NCI-H524 (cell line): ENCODE measurements at regions not wholly inside any gene's neighbourhood (a gene's known extent, or its start where the extent isn't known, plus 50 kb on each side); places are given as distances from the start of the nearest gene placed in this dataset.

ENCODE experiments used
- DNase-seq, 2 experiments: peaks; one replicate each; lab custom pipeline; 2025; lab: John Stamatoyannopoulos, UW

DNA sequence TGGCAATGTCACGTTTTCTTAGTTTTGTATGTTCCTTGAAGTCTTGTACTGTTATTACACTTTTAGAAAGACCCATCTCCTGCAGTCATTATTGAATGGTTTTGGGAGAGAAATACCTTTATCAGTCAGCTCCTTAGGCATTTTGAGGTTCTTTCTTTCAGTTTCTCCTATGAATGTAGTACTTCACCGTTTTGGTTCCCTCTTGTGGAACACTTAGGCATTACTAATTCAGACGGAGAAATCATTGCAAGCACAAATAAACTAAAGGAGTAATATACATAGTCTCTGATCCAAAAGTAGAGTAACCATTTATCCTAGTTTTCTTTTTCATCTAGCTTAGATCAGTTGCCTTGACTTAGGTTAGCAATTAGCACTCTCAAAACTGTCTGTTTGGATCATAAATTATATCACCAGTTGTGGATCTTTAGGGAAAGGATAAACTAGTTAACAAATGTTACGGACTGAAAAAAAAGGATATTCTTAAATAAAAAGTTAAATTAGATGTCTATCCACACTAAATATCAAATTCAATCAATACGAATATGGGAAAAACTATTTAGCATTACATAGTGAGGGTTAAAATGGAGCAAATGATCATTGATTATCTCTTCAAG lies 1538.3 kb upstream of the SEL1L start:
- peak; percentile 21 to 61 for DNase-seq

- DNase-seq = no peak
These were observed 1551.5 kb upstream of the SEL1L start for GRCh38 chr14:83085136-83085535.

DNA sequence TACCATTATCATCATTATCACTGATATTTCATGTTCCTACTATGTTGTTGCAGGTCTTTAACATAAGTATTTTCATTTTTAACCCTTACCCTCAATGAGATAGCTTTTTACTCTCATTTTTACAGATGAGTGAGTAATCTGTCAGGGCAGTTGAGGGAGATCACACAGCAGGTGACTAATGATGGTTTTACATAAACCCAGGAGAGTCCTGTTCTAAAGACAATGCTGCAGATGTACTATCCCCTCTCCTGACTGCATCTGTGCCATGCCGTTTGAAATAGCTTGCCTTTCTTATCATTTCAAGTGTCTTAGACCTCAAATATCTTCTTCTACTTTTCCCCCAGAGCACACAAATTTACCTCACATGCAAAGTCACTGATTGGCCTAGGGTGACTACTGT lies 1552.1 kb upstream of the SEL1L start:
- no peak for DNase-seq

DNA sequence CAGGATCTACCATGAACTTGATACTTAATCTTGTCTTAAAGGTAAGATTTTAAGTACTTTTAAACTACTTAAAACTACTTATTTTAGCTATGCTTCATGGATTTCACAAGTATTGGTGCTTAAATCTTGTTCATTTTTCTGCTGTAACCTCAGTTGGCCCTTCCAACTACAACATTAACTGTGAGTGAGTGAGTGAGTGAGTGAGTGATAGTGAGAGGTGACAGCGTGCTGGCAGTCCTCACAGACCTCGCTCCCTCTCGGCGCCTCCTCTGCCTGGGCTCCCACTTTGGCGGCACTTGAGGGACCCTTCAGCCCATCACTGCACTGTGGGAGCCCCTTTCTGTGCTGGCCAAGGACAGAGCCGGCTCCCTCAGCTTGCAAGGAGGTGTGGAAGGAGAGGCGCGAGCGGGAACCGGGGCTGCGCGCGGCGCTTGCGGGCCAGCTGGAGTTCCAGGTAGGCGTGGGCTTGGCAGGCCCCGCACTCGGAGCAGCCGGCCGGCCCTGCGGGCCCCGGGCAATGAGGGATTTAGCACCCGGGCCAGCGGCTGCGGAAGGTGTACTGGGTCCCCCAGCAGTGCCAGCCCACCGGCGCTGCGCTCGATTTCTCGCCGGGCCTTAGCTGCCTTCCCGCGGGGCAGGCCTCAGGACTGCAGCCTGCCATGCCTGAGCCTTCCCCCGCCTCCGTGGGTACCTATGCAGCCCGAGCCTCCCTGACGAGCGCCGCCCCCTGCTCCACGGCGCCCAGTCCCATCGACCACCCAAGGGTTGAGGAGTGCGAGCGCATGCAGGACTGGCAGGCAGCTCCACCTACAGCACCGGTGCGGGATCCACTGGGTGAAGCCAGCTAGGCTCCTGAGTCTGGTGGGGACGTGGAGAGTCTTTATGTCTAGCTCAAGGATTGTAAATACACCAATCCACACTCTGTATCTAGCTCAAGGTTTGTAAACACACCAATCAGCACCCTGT lies 1558.6 kb upstream of the SEL1L start:
- DNase-seq = peak; percentile 52 to 71

DNA sequence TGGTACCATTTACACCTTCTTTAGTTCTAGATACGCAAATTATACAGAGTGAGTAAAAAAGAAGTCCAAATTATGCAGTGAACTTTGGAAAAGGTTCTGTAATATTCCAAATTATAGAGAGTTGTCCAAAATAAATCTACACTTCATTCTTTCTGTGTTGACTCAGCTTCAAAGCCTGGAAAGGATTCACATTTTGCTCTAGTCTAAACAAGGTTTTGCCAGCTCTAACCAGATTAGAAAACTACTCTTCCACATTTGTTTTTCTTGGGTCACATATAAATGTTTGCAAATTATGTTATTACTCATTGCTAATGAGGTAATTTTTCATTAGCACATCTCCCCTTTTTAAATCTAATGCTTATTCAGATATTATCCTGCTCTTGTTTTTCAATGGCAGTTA lies 1562.4 kb upstream of the SEL1L start:
- no peak for DNase-seq

- DNase-seq = no peak
These were observed 1568.2 kb upstream of the SEL1L start for GRCh38 chr14:83101846-83102245.

- DNase-seq = no peak
These were observed 1584.4 kb upstream of the SEL1L start for GRCh38 chr14:83118029-83118428.

DNA sequence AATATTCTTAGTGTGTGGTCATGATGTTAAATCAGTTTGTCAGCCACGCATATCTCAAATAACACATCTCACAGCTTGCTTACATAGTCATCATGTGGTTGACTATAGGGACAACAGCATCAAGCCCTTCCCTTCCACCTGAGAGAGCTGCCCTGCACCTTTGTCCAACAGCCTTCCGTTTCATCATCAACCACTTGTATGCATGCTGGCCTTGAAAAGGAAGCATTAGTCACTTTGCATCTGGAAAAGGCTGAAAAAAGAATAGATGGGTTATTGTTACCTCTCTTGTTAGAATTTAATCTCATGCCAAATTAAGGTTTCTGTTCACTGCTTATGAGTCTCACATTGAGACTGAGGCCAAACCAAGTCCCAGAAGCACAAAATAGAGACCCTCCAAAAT lies 1586.5 kb upstream of the SEL1L start:
- DNase-seq = no peak

- no peak for DNase-seq
These were observed 1592.4 kb upstream of the SEL1L start for GRCh38 chr14:83126076-83126475.

DNA sequence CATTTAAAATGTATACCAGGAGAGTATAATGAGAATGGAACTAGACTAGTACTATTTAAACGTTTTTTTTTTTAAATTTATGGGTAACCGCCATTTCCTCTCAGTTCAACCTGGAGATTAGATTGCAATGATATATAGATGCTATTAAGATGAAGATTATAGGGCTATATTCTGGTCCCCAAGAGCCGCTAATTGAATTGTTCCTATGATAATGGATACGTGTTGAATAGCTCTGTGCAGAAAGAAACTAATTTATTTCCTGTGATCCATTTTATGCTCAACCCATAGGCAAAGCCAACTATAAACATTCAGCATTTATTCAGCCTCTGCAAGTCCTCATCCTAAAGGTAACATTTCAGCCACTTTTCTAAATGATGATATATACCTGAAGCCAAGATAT lies 1595.1 kb upstream of the SEL1L start:
- DNase-seq = no peak

- no peak for DNase-seq
These were observed 1595.8 kb upstream of the SEL1L start for GRCh38 chr14:83129496-83129895.

DNA sequence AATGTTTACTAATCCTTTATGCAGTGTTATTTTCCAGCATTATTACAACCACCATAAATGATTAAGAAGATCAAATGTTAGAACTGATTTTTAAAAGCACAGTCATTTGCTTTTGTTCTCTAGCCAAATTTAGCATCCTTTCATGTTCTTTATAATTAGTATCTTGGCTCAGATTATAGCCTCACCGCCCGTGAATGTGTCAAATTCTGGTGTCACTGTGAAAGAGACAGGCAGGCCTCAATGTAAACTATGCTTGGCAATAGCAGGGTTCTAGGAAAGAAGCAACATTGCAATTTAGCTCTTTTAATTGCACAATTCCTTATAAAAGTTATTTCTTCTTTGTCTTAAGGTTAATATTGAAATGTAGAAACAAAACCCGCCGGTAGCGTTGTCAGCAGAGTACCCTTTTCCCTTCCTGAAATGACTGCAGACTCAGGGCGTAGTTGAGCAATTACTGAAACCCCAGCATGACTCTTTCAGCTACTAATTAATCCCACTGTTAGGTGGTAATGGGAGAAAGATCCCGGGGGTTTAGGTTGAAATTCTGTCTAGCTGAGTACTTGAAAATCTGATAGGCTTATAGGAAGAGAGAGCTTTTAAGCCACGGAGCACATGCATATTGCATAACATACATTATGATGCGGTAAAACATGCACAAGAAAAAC lies 1600.5 kb upstream of the SEL1L start:
- DNase-seq = peak; percentile 88 to 97

GRCh38 chr14:83140756-83141155 lies 1607.1 kb upstream of the SEL1L start:
- DNase-seq = no peak

DNA sequence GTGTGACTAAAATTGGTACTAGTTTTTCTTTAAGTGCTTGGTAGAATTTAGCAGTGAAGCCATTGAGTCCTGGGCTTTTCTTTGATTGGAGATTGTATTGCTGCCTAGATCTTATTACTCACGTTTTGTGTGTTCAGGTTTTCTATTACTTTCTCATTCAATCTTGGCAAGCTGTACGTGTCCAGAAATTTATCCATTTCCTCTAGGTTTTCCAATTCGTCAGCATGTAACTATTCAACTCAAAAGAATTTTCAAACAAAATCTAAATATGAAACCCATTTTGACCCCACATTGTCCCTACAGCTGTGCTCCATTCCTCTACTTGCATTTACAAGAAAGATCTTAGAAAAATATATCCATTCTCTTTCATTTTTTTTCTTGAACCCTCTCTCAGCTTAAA lies 1613.4 kb upstream of the SEL1L start:
- DNase-seq = no peak

GRCh38 chr14:83151571-83151970 lies 1617.9 kb upstream of the SEL1L start:
- peak; percentile 47 to 76 for DNase-seq

- no peak for DNase-seq
These were observed 1619.4 kb upstream of the SEL1L start for GRCh38 chr14:83153081-83153480.

DNA sequence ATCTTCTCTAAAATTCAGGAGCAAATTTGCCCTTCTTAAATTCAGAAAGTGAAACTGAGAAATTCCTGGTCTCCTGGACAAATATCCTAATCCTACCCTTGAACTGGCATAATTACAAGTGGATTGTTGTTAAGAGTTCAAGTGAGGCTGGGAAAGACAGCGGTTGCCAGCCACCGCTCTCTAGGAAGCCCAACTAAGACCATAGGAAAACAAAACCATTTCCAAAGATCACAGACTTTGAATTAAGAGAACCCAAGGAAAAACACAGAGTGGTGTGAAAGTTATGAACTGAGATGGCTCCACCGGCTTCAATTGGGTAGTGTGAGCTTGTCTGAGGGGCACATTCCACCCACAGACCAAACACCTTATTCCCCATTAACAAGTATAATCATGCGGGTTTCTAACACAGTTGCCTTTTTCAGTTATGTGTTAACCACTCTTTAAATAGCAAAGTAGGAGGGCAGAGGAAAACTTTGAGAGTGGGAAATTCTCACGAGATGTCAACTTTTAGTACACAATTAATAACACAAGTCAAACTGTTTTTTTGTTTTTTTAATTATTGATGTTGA lies 1628.8 kb upstream of the SEL1L start:
- DNase-seq = no peak

- DNase-seq = no peak
These were observed 1629.4 kb upstream of the SEL1L start for GRCh38 chr14:83163016-83163415.

DNA sequence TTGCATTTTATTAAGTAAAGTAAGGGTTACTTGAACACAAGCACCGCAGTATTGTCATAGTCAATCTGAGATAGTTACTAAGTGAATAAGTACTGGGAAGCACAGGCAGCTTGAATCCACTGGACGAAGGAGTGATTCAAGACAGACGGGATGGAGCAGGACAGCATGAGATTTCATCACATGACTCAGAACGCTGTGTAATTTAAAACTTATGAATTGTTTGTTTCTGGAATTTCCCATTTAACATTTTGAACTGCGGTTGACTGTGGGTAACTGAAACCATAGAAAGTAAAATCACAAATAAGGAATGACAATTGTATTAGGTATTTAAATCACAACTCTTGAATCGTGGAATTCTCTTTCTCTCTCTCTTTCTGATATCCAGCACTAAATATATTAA lies 1630.4 kb upstream of the SEL1L start:
- DNase-seq = no peak

DNA sequence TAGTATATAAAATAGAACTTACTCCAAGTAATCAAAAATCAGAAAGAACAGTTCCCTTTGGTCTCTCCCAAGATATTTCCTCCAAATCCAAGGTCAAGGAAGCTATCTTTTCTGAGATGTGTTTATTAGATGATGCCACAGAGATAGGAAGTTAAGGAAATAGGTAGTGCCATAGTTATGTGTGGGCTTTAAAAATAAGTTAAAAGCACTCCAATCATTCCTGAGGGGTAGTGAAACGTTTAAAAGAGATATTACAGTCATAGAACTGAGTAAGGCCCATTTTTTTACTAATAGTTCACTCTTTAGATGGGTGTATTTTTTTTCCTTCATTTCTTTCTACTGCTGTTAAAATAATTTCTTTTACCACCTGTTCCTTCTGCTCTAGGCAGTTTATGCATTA lies 1630.9 kb upstream of the SEL1L start:
- no peak for DNase-seq

DNA sequence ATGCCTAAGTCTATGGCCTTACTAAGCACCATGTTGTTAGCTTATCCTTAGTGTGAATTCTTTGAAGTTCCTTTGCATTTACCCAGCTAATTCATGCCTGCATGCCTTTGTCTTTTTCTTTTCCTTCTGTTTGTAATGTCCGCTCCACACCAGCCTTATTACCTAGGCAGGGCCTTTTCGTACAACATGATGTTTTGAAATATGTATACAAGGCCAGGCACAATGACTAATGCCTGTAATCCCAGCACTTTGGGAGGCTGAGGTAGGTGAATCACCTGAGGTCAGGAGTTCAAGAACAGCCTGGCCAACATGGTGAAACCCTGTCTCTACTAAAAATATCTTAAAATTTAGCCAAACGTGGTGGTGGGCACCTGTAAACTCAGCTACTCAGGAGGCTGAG lies 1636.5 kb upstream of the SEL1L start:
- no peak for DNase-seq

- DNase-seq = no peak
These were observed 1638.1 kb upstream of the SEL1L start for GRCh38 chr14:83171761-83172160.

- DNase-seq = no peak
These were observed 1638.7 kb upstream of the SEL1L start for GRCh38 chr14:83172363-83172762.
